AG09319 (cell line): ENCODE measurements at regions not wholly inside any gene's neighbourhood (a gene's known extent, or its start where the extent isn't known, plus 50 kb on each side); places are given as distances from the start of the nearest gene placed in this dataset.

Experiments used
- DNase-seq: peaks from one replicate; pipeline ENCODE4 v3.0.0-alpha.2; 2010; ENCODE audit warnings: low read depth; ENCODE audit errors: extremely low read depth
- TF ChIP-seq, protein P1 (sequence below): IDR thresholded peaks from 2 replicates; pipeline ENCODE4 v1.5.1; 2011; ENCODE audit warnings: low read depth, mild to moderate bottlenecking, inconsistent platforms, low read length, moderate library complexity

DNA sequence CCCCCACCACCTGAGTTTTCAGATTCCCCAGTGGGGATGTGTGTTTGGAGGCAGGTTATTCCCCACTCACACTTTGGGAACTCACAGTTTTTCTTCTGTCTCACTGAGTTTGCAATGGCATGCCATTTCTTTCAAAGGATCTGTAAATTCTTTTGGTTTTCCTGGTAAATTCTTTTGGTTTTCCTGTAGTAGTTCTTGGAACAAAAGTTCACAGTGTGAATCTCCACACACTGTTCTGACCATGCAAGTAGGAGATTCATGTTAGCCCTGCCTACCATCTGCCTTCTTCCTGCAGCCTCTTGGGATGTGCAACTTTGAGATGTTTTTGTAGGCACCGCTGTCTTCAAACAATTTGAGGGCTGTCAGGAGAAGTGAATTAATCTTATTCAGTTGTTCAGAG lies 165.6 kb upstream of the OGFRL1 start:
- no peak for DNase-seq
- TF ChIP-seq, protein P1, sequence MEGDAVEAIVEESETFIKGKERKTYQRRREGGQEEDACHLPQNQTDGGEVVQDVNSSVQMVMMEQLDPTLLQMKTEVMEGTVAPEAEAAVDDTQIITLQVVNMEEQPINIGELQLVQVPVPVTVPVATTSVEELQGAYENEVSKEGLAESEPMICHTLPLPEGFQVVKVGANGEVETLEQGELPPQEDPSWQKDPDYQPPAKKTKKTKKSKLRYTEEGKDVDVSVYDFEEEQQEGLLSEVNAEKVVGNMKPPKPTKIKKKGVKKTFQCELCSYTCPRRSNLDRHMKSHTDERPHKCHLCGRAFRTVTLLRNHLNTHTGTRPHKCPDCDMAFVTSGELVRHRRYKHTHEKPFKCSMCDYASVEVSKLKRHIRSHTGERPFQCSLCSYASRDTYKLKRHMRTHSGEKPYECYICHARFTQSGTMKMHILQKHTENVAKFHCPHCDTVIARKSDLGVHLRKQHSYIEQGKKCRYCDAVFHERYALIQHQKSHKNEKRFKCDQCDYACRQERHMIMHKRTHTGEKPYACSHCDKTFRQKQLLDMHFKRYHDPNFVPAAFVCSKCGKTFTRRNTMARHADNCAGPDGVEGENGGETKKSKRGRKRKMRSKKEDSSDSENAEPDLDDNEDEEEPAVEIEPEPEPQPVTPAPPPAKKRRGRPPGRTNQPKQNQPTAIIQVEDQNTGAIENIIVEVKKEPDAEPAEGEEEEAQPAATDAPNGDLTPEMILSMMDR: no peak

DNA sequence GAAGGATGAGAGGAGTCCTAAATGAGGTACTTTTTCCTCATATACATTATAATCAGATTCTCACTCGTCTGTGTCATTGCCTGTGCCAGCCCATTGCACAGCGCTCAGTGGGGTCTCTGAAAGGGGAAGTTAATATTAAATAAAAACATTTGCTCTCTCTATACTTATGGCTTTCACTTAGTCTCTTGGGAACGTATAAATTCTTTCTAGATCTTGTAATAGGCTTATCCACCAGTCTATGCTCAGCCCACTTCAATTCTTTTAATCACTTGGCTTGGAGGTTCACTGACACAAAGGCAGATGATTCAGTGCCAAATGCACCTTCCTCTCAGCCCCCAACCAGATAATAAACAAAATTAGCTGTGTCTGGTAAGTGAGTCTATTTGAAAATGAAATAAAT lies 164.3 kb upstream of the OGFRL1 start:
- TF ChIP-seq, protein P1: no peak
- DNase-seq: no peak

DNA sequence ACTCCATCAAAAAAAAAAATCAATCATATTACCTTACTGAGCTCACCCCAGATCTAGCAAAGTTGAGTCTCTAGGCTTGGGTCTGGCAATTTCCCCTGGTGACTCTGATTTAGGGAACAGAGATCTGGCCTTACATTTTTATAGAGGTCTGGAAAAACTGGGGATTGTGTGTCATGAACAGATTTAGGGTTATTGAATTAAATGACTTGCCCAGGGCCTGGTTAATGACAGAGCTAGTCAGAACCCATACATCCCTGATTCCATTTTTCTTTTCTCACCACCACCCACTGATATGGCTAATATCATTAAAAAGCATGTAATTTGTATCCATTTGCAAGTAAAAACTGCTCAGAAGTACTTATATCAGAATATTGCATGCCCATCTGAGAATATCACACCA lies 163.4 kb upstream of the OGFRL1 start:
- TF ChIP-seq, protein P1: no peak
- DNase-seq: no peak

DNA sequence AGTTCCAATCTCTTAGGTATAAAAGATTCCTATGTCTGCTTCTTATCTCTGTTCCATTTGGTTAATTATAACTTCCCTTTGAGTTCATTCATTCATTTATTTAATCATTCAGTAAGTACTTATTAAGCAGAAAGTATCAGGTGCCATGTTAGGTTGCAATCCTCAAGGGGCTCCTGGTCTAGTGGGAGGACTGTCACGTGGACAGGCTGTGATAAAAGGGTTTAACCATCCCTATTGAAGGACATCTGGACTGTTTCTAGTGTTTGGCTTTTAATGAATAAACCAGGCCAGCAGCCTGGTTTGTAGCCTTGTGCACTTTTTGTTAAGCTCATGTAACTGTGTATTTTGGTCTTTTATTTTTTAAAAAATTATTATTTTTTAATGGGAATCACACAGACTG lies 162.1 kb upstream of the OGFRL1 start:
- TF ChIP-seq, protein P1: no peak

DNA sequence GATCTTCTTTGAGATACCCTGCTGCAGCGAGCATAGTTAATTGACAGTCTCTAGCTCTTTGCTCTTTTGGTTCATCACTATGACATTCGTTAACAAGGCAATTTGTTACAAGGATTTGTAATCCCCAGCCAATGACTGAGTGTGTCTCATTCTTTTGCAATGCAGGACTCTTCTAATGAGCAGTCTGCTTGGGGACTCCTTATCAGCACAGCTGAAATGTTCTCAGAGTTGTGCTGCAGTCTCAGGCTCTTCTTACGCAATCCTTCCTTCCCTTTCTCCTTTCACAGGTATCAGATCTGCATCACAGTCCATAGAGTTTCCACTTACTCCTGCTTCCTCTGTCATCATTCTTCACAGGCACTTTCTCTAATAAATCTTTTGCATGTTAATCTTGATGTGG lies 161.2 kb upstream of the OGFRL1 start:
- DNase-seq: no peak
- TF ChIP-seq, protein P1: no peak

More for the DNA sequence above, 162.1 kb upstream of the OGFRL1 start:
- DNase-seq: no peak

DNA sequence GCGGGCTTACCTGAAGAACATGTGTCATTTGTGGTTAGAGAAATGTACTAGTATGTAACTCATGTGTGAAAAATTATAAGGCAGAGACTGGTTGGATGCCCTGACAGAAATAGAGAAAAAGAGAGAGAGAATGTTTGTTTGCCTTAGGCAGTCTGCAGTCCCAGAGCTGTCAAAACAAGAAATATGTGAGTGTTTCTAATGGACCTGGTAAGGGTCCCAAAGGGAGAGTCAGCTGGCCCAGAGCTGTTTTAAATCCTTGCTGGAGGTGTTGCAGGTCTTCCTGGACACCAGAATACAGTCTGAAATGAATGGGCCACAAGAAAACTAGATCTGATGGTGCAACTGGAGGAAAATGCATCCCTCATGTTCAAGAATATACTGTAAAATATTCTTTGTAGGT lies 158.3 kb upstream of the OGFRL1 start:
- DNase-seq: no peak
- TF ChIP-seq, protein P1: no peak

DNA sequence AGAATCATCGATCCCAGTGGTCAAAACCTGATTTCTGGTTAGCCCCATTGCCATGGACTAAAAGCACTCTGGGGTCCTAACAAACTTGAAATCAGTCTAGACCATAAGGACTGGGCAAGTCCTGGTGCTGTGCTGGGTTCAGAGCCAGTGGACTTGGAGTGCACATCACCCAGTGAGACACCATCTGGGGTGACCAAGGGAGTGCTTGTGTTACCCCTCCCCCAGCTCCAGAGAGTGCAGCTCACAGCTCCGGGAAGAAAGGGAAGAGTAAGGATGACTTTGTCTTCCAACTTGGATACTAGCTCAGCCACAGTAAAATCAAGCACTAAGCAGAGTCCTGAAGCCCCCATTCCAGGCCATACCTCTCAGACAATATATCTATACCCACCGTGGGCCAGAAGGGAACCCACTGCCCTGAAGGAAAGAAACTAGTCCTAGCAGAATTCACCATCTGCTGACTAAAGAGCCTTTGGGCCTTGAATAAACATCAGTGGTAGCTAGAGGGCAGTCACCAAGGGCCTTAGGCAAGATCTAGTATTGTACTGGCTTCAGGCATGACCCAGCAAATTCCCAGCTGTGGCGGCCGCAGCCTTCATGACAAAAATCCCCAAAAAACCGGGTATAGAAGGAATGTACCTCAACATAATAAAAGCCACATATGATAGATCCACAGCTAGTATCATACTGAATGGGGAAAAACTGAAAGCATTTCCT lies 153.5 kb upstream of the OGFRL1 start:
- TF ChIP-seq, protein P1: no peak
- DNase-seq: no peak
